GM18499 (cell line): ENCODE measurements at regions not wholly inside any gene's neighbourhood (a gene's known extent, or its start where the extent isn't known, plus 50 kb on each side); places are given as distances from the start of the nearest gene placed in this dataset.
"Not testable (repeated sequence)": the region's sequence is repeated elsewhere in the genome, so short reads cannot be mapped to it uniquely, and the experiment has no call there.

ENCODE experiments used
- ATAC-seq: cut with Tn5 transposase; IDR thresholded peaks from one replicate; pipeline ENCODE4 v1.9.1; 2021; ENCODE audit warnings: moderate number of reproducible peaks; ENCODE audit not compliant: insufficient read depth, unreplicated experiment

GRCh38 chr6:12637960-12638641 is 78.5 kb upstream of the PHACTR1 start:
- no peak for ATAC-seq

- ATAC-seq: no peak
These were observed 76.1 kb upstream of the PHACTR1 start for GRCh38 chr6:12640438-12640837.

GRCh38 chr6:12641785-12642184 is 74.8 kb upstream of the PHACTR1 start:
- not testable (repeated sequence) for ATAC-seq

GRCh38 chr6:12645941-12646340 is 70.6 kb upstream of the PHACTR1 start:
- no peak for ATAC-seq

- ATAC-seq: no peak
These were observed 68.4 kb upstream of the PHACTR1 start for GRCh38 chr6:12648171-12648570.

- ATAC-seq: no peak
These were observed 67.2 kb upstream of the PHACTR1 start for GRCh38 chr6:12649325-12649724.

GRCh38 chr6:12653486-12653885 is 63.1 kb upstream of the PHACTR1 start:
- ATAC-seq: no peak

- no peak for ATAC-seq
These were observed 62.5 kb upstream of the PHACTR1 start for GRCh38 chr6:12654107-12654506.

- no peak for ATAC-seq
These were observed 62.1 kb upstream of the PHACTR1 start for GRCh38 chr6:12654514-12654913.

GRCh38 chr6:12656906-12657305 is 59.7 kb upstream of the PHACTR1 start:
- ATAC-seq: no peak

- ATAC-seq: no peak
These were observed 58.7 kb upstream of the PHACTR1 start for GRCh38 chr6:12657884-12658283.

GRCh38 chr6:12661432-12662089 is 55.0 kb upstream of the PHACTR1 start:
- no peak for ATAC-seq
